ENCODE measurements at regions not wholly inside any gene's neighbourhood (a gene's known extent, or its start where the extent isn't known, plus 50 kb on each side); places are given as distances from the start of the nearest gene placed in this dataset.

DNA sequence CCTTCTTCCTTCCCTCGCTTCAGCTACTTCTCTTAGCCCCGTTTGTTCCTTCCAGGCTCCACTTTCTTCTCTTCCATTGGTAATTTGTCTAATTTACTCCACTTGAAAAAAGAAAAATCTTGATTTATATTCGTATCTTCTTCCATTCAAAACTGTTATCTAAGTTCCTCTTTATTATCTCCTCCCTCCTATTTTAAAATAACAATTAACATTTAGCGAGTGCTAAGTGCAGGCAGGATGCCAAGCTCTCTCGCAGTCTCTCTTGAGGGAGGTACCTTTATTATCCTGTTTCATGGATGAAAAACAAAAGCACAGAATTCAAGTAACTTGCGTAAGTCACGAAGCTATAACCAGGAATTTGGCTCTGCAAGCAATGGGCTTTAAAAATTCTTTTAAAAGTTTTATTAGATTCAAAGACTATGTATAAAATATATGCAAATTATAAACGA is 418.9 kb upstream of the NAALADL2 start:
- H3K4me1 Mint-ChIP-seq = peaks cover 27% of the 10 kb centered on the region
- DNase-seq (ENCODE audit: low spot score in 2 of 2, unreplicated experiment in 2 of 2) = no peak
- H3K36me3 Mint-ChIP-seq = no peaks in the 10 kb centered on the region
- no peaks in the 10 kb centered on the region for H3K9me3 Mint-ChIP-seq
- TF ChIP-seq, protein P1, sequence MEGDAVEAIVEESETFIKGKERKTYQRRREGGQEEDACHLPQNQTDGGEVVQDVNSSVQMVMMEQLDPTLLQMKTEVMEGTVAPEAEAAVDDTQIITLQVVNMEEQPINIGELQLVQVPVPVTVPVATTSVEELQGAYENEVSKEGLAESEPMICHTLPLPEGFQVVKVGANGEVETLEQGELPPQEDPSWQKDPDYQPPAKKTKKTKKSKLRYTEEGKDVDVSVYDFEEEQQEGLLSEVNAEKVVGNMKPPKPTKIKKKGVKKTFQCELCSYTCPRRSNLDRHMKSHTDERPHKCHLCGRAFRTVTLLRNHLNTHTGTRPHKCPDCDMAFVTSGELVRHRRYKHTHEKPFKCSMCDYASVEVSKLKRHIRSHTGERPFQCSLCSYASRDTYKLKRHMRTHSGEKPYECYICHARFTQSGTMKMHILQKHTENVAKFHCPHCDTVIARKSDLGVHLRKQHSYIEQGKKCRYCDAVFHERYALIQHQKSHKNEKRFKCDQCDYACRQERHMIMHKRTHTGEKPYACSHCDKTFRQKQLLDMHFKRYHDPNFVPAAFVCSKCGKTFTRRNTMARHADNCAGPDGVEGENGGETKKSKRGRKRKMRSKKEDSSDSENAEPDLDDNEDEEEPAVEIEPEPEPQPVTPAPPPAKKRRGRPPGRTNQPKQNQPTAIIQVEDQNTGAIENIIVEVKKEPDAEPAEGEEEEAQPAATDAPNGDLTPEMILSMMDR (IDR thresholded peaks at IDR 0.05; ENCODE audit: unreplicated experiment) = no peak
- peaks cover 4% of the 10 kb centered on the region for H3K27me3 Mint-ChIP-seq (ENCODE audit: low read depth)
- peak overlapping the region; percentile 78 for H3K4me3 Mint-ChIP-seq
- peak overlapping the region; percentile 97 for H3K27ac Mint-ChIP-seq

DNA sequence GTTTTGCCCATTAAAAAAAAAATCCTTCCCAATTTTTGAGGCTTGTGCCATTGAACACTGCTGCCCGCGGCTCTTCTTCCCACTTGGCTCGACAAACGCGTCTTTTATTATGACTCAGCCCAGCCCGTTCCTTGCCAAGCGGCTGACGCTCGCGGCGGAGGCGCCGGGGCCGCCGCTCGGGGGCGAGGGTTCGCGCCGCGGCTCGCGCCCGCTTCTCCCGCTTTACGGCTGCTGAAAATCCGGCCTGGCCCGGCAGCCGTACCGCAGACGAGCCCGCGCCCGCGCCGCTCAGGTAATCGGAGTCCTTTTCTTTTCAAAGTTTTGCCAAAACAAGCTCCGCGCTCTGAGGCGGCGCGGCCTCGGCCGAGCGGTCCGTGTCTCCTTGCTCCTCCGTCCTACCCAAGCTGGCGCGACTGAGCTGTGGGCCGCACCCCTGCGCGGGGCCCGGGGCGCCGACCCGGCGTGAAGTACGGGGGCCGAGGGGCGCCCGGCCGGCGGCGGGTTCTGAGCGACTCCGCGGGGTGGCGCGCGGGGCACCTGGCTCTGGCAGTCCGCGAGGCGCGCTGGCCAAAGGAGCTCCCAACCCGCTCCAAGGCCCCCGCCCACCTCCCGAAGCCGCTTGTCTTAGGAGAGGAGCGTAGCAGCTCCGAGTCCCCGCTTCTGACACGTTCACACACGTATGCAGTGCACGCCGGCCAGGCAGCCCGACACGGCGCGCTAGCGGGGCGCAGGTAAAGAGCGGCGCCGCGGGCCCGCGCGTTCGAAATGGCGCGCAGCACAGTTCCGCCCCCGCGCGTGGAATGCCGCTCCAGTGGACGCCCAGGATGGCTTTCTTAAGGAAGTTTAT is 418.2 kb upstream of the NAALADL2 start:
- Mint-ChIP-seq H3K4me1 (peaks cover 27% of the 10 kb centered on the region), H3K27ac (peak overlapping the region; percentile 97), H3K36me3 (no peaks in the 10 kb centered on the region), H3K27me3 (ENCODE audit: low read depth) (peaks cover 1% of the 10 kb centered on the region), H3K4me3 (peak overlapping the region; percentile 78), H3K9me3 (no peaks in the 10 kb centered on the region)
- TF ChIP-seq, protein P1 (IDR thresholded peaks at IDR 0.05; ENCODE audit: unreplicated experiment) = no peak
- DNase-seq (ENCODE audit: low spot score in 2 of 2, unreplicated experiment in 2 of 2) = peak; percentile 70 to 86

DNA sequence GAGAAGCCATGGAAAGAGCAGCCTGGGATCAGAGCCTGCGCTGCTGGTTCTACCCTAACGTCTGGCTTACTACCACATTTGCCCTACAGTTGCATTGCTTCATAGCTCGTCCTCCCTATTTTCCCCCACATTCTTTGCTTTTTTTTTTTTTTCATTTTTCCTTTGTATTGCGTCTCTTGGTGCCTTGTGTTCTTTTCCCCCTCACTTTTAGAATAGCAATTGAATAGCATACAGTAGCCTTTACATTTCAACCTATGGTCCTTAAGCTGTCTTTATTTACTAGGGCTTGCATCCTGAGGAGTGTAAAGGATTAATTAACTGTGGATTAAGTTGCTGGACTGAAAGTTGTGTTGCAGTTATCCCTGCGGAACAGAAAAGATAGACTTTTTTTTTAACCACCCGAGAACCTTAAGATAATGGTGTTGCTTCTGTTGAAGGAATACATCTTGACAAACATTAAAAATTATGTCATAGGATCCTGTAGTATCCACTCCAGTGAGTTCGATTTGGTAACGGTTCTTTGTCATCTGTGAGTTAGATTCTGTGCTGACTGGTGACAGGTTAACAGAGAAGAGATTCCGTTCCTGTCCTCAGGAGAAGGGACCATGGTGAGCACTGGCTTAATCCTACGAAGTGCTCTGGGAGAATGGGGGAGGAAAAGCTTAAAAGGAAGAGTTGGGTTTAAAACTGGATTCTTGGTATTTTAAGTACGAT is 417.4 kb upstream of the NAALADL2 start:
- DNase-seq (ENCODE audit: low spot score in 2 of 2, unreplicated experiment in 2 of 2) = no peak
- Mint-ChIP-seq H3K36me3 (no peaks in the 10 kb centered on the region), H3K9me3 (no peaks in the 10 kb centered on the region), H3K4me3 (no peak overlapping the region), H3K27me3 (ENCODE audit: low read depth) (no peaks in the 10 kb centered on the region), H3K4me1 (peaks cover 27% of the 10 kb centered on the region), H3K27ac (no peak overlapping the region)
- TF ChIP-seq, protein P1 (IDR thresholded peaks at IDR 0.05; ENCODE audit: unreplicated experiment) = no peak

DNA sequence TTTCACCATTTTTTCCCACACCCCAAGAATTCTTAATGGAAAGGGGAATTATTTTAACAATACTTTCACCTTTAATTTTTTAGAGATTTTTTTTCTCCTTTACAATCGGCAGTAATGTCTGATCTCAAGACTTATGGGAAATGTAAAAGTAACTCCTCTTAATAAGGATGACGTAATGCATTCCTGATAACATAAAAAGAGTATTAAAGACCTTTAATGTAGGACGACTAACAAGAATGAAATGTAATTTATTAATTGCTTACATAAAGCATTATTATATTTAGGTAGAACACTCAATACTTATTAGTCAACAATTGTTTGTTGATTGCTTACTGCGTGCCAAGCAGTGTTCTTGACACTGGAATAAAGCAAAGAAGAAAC is 416.8 kb upstream of the NAALADL2 start:
- no peaks in the 10 kb centered on the region for H3K9me3 Mint-ChIP-seq
- H3K27ac Mint-ChIP-seq = no peak overlapping the region
- DNase-seq (ENCODE audit: low spot score in 2 of 2, unreplicated experiment in 2 of 2) = no peak
- H3K4me3 Mint-ChIP-seq = no peak overlapping the region
- H3K36me3 Mint-ChIP-seq = no peaks in the 10 kb centered on the region
- TF ChIP-seq, protein P1 (IDR thresholded peaks at IDR 0.05; ENCODE audit: unreplicated experiment) = no peak
- H3K4me1 Mint-ChIP-seq = peaks cover 27% of the 10 kb centered on the region
- no peaks in the 10 kb centered on the region for H3K27me3 Mint-ChIP-seq (ENCODE audit: low read depth)

DNA sequence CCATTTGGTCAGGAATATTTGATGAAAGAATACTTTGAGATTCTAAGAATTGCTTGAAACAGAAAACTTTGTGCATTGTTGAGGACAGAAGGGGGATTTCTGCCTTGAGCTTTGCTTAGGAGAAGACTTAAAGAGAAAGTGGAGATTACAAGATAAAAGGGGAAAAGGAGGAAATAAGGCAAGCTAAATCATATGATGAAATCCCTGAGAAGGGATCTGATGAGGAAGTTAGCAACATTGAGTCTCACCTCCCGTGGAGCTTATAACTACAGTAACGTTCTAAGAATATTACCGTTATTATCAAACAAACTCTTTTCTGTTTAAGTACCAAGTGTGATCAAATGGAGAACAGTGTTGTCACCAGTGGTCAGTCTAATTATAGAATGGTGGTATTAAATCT is 414.7 kb upstream of the NAALADL2 start:
- H3K36me3 Mint-ChIP-seq = peaks cover 11% of the 10 kb centered on the region
- peaks cover 17% of the 10 kb centered on the region for H3K4me1 Mint-ChIP-seq
- H3K9me3 Mint-ChIP-seq = peaks cover 15% of the 10 kb centered on the region
- no peak overlapping the region for H3K4me3 Mint-ChIP-seq
- H3K27ac Mint-ChIP-seq = no peak overlapping the region
- H3K27me3 Mint-ChIP-seq (ENCODE audit: low read depth) = no peaks in the 10 kb centered on the region
- DNase-seq (ENCODE audit: low spot score in 2 of 2, unreplicated experiment in 2 of 2) = no peak
- TF ChIP-seq, protein P1 (IDR thresholded peaks at IDR 0.05; ENCODE audit: unreplicated experiment) = no peak
